ENCODE measurements at regions not wholly inside any gene's neighbourhood (a gene's known extent, or its start where the extent isn't known, plus 50 kb on each side); places are given as distances from the start of the nearest gene placed in this dataset.

- no peak for TF ChIP-seq SIN3A (IDR thresholded peaks at IDR 0.05; ENCODE audit: borderline replicate concordance, insufficient read depth, low read length)
- TF ChIP-seq POLR2AphosphoS5 (IDR thresholded peaks at IDR 0.05; ENCODE audit: low read depth, low read length): no peak
- no peak for TF ChIP-seq REST (IDR thresholded peaks at IDR 0.05; ENCODE audit: insufficient read depth in 1 of 2, low read depth in 2 of 2, low read length in 2 of 2)
Observed at GRCh38 chr4:54414545-54414944, 185.5 kb downstream of the PDGFRA start.

- TF ChIP-seq TAF1 (IDR thresholded peaks at IDR 0.05; ENCODE audit: borderline replicate concordance, insufficient read depth, low read length) (no peak), POLR2AphosphoS5 (IDR thresholded peaks at IDR 0.05; ENCODE audit: low read depth, low read length) (no peak), SIN3A (IDR thresholded peaks at IDR 0.05; ENCODE audit: borderline replicate concordance, insufficient read depth, low read length) (no peak), REST (IDR thresholded peaks at IDR 0.05; ENCODE audit: insufficient read depth in 1 of 2, low read depth in 2 of 2, low read length in 2 of 2) (no peak), FOXP2 (optimal IDR thresholded peaks at IDR 0.05; ENCODE audit: borderline replicate concordance, extremely low read depth, extremely low read length, insufficient read depth) (no peak)
Observed at GRCh38 chr4:54417476-54417875, 188.4 kb downstream of the PDGFRA start.

GRCh38 chr4:54418468-54418867 lies 189.4 kb downstream of the PDGFRA start:
- TF ChIP-seq POLR2AphosphoS5 (IDR thresholded peaks at IDR 0.05; ENCODE audit: low read depth, low read length) (no peak), REST (IDR thresholded peaks at IDR 0.05; ENCODE audit: insufficient read depth in 1 of 2, low read depth in 2 of 2, low read length in 2 of 2) (no peak), FOXP2 (optimal IDR thresholded peaks at IDR 0.05; ENCODE audit: borderline replicate concordance, extremely low read depth, extremely low read length, insufficient read depth) (no peak), SIN3A (IDR thresholded peaks at IDR 0.05; ENCODE audit: borderline replicate concordance, insufficient read depth, low read length) (no peak), TAF1 (IDR thresholded peaks at IDR 0.05; ENCODE audit: borderline replicate concordance, insufficient read depth, low read length) (no peak)

GRCh38 chr4:54423066-54423465 lies 194.0 kb downstream of the PDGFRA start:
- no peak for TF ChIP-seq FOXP2 (optimal IDR thresholded peaks at IDR 0.05; ENCODE audit: borderline replicate concordance, extremely low read depth, extremely low read length, insufficient read depth)

- TF ChIP-seq REST (IDR thresholded peaks at IDR 0.05; ENCODE audit: insufficient read depth in 1 of 2, low read depth in 2 of 2, low read length in 2 of 2): no peak
- no peak for TF ChIP-seq TAF1 (IDR thresholded peaks at IDR 0.05; ENCODE audit: borderline replicate concordance, insufficient read depth, low read length)
- TF ChIP-seq SIN3A (IDR thresholded peaks at IDR 0.05; ENCODE audit: borderline replicate concordance, insufficient read depth, low read length): no peak
- TF ChIP-seq FOXP2 (optimal IDR thresholded peaks at IDR 0.05; ENCODE audit: borderline replicate concordance, extremely low read depth, extremely low read length, insufficient read depth): no peak
- TF ChIP-seq POLR2AphosphoS5 (IDR thresholded peaks at IDR 0.05; ENCODE audit: low read depth, low read length): no peak
Observed at GRCh38 chr4:54427826-54428225, 198.7 kb downstream of the PDGFRA start.
